Transverse colon (tissue), 4 donors: ENCODE measurements at regions not wholly inside any gene's neighbourhood (a gene's known extent, or its start where the extent isn't known, plus 50 kb on each side); places are given as distances from the start of the nearest gene placed in this dataset.

Experiments used
- POLR2A ChIP-seq: fragments of 450-650 bp; IDR thresholded peaks from one replicate; pipeline ENCODE4 v1.6.1; 2016; ENCODE audit warnings: antibody characterized with exemption, mild to moderate bottlenecking, moderate library complexity
- POLR2AphosphoS5 ChIP-seq, 3 donors: sonication (generic); formaldehyde crosslinking; IDR thresholded peaks; one replicate each; pipeline ENCODE4 v1.6.1; 2016; ENCODE audit warnings: antibody characterized with exemption in 3 of 3
- TF ChIP-seq, protein P1 (sequence below), 5 experiments: fragments of 200-600 bp in 3 of 5; fragments of 450-650 bp in 2 of 5; sonication (generic) in 3 of 5; IDR thresholded peaks; 1 replicate in 2 of 5; 2 replicates in 3 of 5; pipeline ENCODE4 v1.5.1; 2016 to 2017; ENCODE audit warnings: antibody characterized with exemption in 5 of 5, inconsistent platforms in 3 of 5, mild to moderate bottlenecking in 2 of 5, moderate library complexity in 1 of 5

DNA sequence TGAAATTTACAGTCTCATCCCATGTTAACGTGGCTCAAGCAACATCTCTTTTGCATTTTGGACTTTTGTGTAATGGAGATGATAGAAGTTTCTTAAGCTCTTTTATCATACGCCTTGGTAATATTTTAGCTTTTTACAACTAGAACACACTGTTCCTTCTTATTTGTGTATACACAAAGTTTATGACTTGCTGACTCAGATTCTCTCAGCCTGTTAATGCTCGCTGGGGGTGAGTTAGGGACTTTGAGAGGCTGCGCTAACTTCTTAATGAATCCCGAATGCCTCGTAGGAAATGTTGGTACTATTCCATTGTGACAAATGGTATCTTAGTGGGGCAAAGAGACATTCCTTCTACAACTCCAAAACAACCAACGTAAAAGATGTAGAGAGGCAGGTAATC is 509.7 kb downstream of the DOK5 start:
- TF ChIP-seq, protein P1, sequence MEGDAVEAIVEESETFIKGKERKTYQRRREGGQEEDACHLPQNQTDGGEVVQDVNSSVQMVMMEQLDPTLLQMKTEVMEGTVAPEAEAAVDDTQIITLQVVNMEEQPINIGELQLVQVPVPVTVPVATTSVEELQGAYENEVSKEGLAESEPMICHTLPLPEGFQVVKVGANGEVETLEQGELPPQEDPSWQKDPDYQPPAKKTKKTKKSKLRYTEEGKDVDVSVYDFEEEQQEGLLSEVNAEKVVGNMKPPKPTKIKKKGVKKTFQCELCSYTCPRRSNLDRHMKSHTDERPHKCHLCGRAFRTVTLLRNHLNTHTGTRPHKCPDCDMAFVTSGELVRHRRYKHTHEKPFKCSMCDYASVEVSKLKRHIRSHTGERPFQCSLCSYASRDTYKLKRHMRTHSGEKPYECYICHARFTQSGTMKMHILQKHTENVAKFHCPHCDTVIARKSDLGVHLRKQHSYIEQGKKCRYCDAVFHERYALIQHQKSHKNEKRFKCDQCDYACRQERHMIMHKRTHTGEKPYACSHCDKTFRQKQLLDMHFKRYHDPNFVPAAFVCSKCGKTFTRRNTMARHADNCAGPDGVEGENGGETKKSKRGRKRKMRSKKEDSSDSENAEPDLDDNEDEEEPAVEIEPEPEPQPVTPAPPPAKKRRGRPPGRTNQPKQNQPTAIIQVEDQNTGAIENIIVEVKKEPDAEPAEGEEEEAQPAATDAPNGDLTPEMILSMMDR (IDR thresholded peaks at IDR 0.05) = no peak
- TF ChIP-seq POLR2A (no peak), POLR2AphosphoS5 (IDR thresholded peaks at IDR 0.05) (no peak)
